Panc1 (cell line): ENCODE measurements at regions not wholly inside any gene's neighbourhood (a gene's known extent, or its start where the extent isn't known, plus 50 kb on each side); places are given as distances from the start of the nearest gene placed in this dataset.

Experiments used
- ATAC-seq: fragments of 200-7000 bp; cut with Tn5 transposase; 2 replicates; pipeline ENCODE4 v1.9.1; 2020; ENCODE audit warnings: mild to moderate bottlenecking, moderate library complexity
- BruUV-seq: library from RNA; stranded (reverse); fragments of 400-500 nt; replicated peaks from 2 replicates; lab custom pipeline; 2021; lab: Mats Ljungman, UMichigan
- CTCF ChIA-PET: fragments of 300-600 bp; sonication (Branson Sonifier 250); formaldehyde crosslinking; loops from one replicate; lab custom pipeline; 2022; ENCODE audit warnings: antibody characterized with exemption; lab: Charles Lee
- POLR2A ChIA-PET: fragments of 300-600 bp; sonication (Branson Sonifier 250); formaldehyde crosslinking; loops from one replicate; lab custom pipeline; 2022; ENCODE audit warnings: antibody characterized with exemption; lab: Charles Lee
- DNase-seq: peaks from one replicate; pipeline ENCODE4 v3.0.0-alpha.2; 2010; ENCODE audit warnings: low read depth, low spot score
- H3K27ac ChIP-seq: 2 replicates; pipeline ENCODE4 v1.5.1; 2011; ENCODE audit warnings: mild to moderate bottlenecking, low read length, inconsistent platforms
- H3K27me3 ChIP-seq: fragments of 200-500 bp; sonication (Bioruptor generic); 2 replicates; pipeline ENCODE4 v1.6.0; 2014; ENCODE audit warnings: low read length, inconsistent platforms; ENCODE audit not compliant: control insufficient read depth, insufficient read depth
- H3K36me3 ChIP-seq: fragments of 200-500 bp; sonication (Bioruptor generic); 2 replicates; pipeline ENCODE4 v1.5.1; 2014; ENCODE audit warnings: inconsistent platforms, mild to moderate bottlenecking, low read length, moderate library complexity; ENCODE audit not compliant: control insufficient read depth, insufficient read depth
- H3K4me1 ChIP-seq: 2 replicates; pipeline ENCODE4 v1.5.1; 2011; ENCODE audit warnings: inconsistent platforms, mild to moderate bottlenecking, low read length, moderate library complexity; ENCODE audit not compliant: control insufficient read depth, insufficient read depth
- H3K4me3 ChIP-seq, 2 experiments: 2 replicates each; pipeline ENCODE4 v1.5.1; 2011 to 2012; ENCODE audit warnings: low read depth in 2 of 2, low read length in 2 of 2, mild to moderate bottlenecking in 2 of 2, inconsistent platforms in 1 of 2, moderate library complexity in 1 of 2
- H3K9me3 ChIP-seq: fragments of 200-500 bp; sonication (Bioruptor generic); 2 replicates; pipeline ENCODE4 v1.5.1; 2014; ENCODE audit warnings: low read depth, mild to moderate bottlenecking, inconsistent platforms, low read length, moderate library complexity; ENCODE audit not compliant: control insufficient read depth, insufficient read depth
- CTCF ChIP-seq: fragments of 450-650 bp; IDR thresholded peaks from 2 replicates; pipeline ENCODE4 v1.5.1; 2017; ENCODE audit warnings: mild to moderate bottlenecking
- POLR2AphosphoS5 ChIP-seq: IDR thresholded peaks from 2 replicates; pipeline ENCODE4 v1.6.1; 2012; ENCODE audit warnings: mild to moderate bottlenecking, low read depth, low read length, moderate library complexity
- REST ChIP-seq, 2 experiments: IDR thresholded peaks; 2 replicates each; pipeline ENCODE4 v1.6.1; 2011 to 2012; ENCODE audit warnings: low read depth in 2 of 2, control low read depth in 1 of 2, low read length in 1 of 2, mild to moderate bottlenecking in 1 of 2, moderate library complexity in 1 of 2; ENCODE audit not compliant: insufficient read depth in 1 of 2
- SIN3A ChIP-seq: IDR thresholded peaks from 2 replicates; pipeline ENCODE4 v1.6.1; 2012; ENCODE audit warnings: low read depth, mild to moderate bottlenecking, low read length, moderate library complexity, borderline replicate concordance; ENCODE audit not compliant: insufficient read depth
- TCF7L2 ChIP-seq: IDR thresholded peaks from 2 replicates; pipeline ENCODE4 v1.6.1; 2011; ENCODE audit warnings: mild to moderate bottlenecking, low read depth, low read length, inconsistent platforms
- in situ Hi-C: cut with HindIII; loops from 2 replicates; pipeline ENCODE4 v1.10.0; 2016; ENCODE audit warnings: low sequenced_read_pairs, low pct_unique_long_range_greater_than_20kb
- intact Hi-C: fragments of 100-400 bp; cut with micrococcal nuclease; formaldehyde crosslinking; loops from one replicate; pipeline ENCODE4 v1.10.0; 2022; ENCODE audit not compliant: unreplicated experiment

DNA sequence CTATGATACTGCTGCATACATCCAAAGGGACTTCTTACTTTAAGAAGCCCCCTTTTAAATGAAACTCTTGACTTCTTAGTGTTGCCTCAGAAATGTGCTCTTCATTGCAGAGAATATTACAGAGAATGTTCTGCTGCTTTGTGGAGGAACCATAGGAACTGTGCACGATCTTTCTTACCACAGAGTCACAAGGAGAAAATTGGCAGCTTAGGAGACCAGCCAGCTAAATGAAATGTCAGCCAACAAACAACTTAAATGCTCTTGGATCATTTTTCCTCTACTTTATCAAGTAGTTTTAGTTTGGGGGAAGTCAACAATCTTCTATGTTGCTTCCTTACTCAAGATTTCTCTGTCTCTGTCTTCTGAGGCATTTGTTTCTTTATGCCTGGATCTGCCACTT, 125.9 kb upstream of the MLIP start:
- in situ Hi-C loops: no loop called here
- H3K27ac ChIP-seq: no peak overlapping the region
- ATAC-seq (no peak), DNase-seq (no peak)
- intact Hi-C loops: loop anchor here (5.0 to 10.0 kb wide), 2 partner anchors 699 to 1082 kb away; no protein-coding TSS in a partner anchor
- H3K4me3 ChIP-seq: no peak overlapping the region
- no peaks in the 10 kb centered on the region for H3K36me3 ChIP-seq
- H3K9me3 ChIP-seq: no peaks in the 10 kb centered on the region
- 0 out of 2 replicates have a peak, but pooled peaks cover 4% of the 10 kb centered on the region for H3K27me3 ChIP-seq
- H3K4me1 ChIP-seq: no peaks in the 10 kb centered on the region
- POLR2A ChIA-PET: no interaction called here
- no TSS peak for BruUV-seq
- CTCF ChIA-PET: interaction anchor here (0.7 to 1.7 kb wide), 3 partner anchors 9 to 732 kb away, joined by 3 to 5 read pairs (median 4); partner anchors contain the start of gene LRRC1
- no peak for TF ChIP-seq POLR2AphosphoS5
- no peak for TF ChIP-seq REST (IDR thresholded peaks at IDR 0.05; ENCODE audit: insufficient read depth in 1 of 2, low read depth in 2 of 2, low read length in 1 of 2)
- no peak for TF ChIP-seq SIN3A
- no peak for TF ChIP-seq CTCF
- TF ChIP-seq TCF7L2: no peak

DNA sequence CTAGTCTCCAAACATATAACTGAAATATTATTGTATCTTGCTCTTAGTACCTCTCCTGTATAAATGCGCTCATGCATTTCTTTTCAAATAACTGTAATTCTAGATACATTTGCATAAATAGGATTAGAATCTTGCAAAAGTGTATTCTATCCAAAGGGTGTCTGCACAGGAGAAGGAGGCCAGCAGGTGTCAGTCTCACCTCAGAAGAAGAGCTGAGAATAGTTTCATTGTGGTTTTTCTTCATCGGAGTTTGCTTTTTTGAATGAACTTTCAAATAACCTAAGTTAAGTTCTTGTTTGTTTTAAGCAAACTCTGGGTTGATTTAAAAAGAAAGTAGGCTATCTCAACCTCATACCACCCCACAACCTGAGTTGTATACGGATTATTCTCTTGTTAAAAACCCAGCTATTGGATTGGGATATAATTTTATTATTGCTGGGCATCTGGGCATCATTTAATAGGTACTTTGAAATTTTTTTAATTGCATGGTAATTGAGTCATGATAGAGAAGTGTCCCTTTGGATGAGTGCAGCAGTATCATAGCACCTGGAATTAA, 125.0 kb upstream of the MLIP start:
- in situ Hi-C loops: no loop called here
- POLR2A ChIA-PET: interaction anchor here (0.6 kb wide), 1 partner anchor 1361 kb away, joined by 4 read pairs; no protein-coding TSS in a partner anchor
- Histone ChIP-seq H3K27me3 (0 out of 2 replicates have a peak, but pooled peaks cover 4% of the 10 kb centered on the region), H3K36me3 (no peaks in the 10 kb centered on the region), H3K4me3 (no peak overlapping the region), H3K27ac (no peak overlapping the region), H3K9me3 (no peaks in the 10 kb centered on the region), H3K4me1 (no peaks in the 10 kb centered on the region)
- BruUV-seq: no TSS peak
- ATAC-seq (peak; percentile 76; the same call in 1 of the 2 replicates), DNase-seq (peak; percentile 39)
- CTCF ChIA-PET: interaction anchor here (0.5 to 1.7 kb wide), 7 partner anchors 11 to 1152 kb away, joined by 3 to 5 read pairs (median 3); partner anchors contain the start of gene LRRC1
- TF ChIP-seq CTCF (peak; percentile 83; the same call in 1 of the 2 replicates), POLR2AphosphoS5 (no peak)
- intact Hi-C loops: loop anchor here (2.0 to 10.0 kb wide), 3 partner anchors 699 to 1255 kb away; no protein-coding TSS in a partner anchor
